NB4 (cell line): ENCODE measurements at regions not wholly inside any gene's neighbourhood (a gene's known extent, or its start where the extent isn't known, plus 50 kb on each side); places are given as distances from the start of the nearest gene placed in this dataset.

ENCODE experiments used
- DNase-seq: peaks from one replicate; pipeline ENCODE4 v3.0.0; 2010; ENCODE audit warnings: low read depth
- H3K4me3 ChIP-seq: one replicate; pipeline ENCODE4 v1.5.1; 2011; ENCODE audit warnings: mild to moderate bottlenecking, low read depth, low read length, moderate library complexity
- CTCF ChIP-seq: IDR thresholded peaks from one replicate; pipeline ENCODE4 v1.5.1; 2012; ENCODE audit warnings: low read depth, low read length
- MYC ChIP-seq: IDR thresholded peaks from 2 replicates; pipeline ENCODE4 v1.6.1; 2011; ENCODE audit warnings: low read depth, low read length
- POLR2A ChIP-seq: IDR thresholded peaks from 2 replicates; pipeline ENCODE4 v1.6.1; 2011; ENCODE audit warnings: mild to moderate bottlenecking; ENCODE audit not compliant: insufficient read length; ENCODE audit errors: extremely low read depth
- TF ChIP-seq, protein P1 (sequence below): IDR thresholded peaks from 2 replicates; pipeline ENCODE4 v1.6.1; 2011; ENCODE audit warnings: low read depth, low read length

DNA sequence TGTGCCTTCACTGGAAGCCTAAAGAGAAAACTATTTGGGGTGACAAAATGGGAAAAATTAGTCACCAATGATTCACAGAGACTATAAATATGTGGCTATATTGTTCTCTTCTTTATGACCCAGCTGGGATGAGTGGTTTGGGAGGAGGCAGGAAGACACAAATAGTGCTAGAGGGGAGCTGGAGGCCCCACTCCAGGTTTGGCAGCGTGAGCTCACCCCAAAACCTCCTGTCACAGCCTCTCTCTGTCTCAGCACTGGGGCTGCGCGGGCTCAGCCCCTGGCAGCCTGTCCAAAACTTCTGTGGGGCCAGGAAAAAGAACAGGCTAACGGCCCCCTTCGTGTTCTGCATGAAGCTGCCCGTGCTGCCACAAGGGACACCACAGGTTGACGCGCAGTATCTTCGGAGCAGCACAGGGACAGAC is 73.2 kb upstream of the LCLAT1 start:
- TF ChIP-seq CTCF (no peak), MYC (no peak), POLR2A (no peak)
- TF ChIP-seq, protein P1, sequence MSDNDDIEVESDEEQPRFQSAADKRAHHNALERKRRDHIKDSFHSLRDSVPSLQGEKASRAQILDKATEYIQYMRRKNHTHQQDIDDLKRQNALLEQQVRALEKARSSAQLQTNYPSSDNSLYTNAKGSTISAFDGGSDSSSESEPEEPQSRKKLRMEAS: no peak
- H3K4me3 ChIP-seq: no peak overlapping the region
- no peak for DNase-seq

- DNase-seq: no peak
- TF ChIP-seq, protein P1: no peak
- TF ChIP-seq MYC: no peak
- TF ChIP-seq CTCF: no peak
- TF ChIP-seq POLR2A: no peak
- H3K4me3 ChIP-seq: no peak overlapping the region
Observed at GRCh38 chr2:30374380-30374779, 72.7 kb upstream of the LCLAT1 start.

DNA sequence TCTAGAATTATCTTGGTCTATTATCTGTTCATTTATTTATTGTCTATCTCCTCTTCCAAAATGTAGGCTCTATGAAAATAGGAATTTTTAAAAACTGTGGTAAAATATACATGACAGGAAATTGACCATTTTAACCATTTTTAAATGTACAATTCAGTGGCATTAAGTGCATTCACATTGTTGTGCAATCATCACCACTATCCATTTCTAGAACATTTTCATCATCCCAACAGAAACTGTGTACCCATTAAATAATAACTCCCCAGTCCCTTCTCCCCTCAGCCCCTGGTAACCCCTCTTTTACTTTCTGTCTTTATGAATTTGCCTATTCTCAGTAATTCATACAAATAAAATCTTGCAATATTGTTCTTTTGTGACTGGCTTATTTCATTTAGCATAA is 71.1 kb upstream of the LCLAT1 start:
- no peak for DNase-seq
- TF ChIP-seq MYC (no peak), POLR2A (no peak), CTCF (no peak)
- TF ChIP-seq, protein P1: no peak

DNA sequence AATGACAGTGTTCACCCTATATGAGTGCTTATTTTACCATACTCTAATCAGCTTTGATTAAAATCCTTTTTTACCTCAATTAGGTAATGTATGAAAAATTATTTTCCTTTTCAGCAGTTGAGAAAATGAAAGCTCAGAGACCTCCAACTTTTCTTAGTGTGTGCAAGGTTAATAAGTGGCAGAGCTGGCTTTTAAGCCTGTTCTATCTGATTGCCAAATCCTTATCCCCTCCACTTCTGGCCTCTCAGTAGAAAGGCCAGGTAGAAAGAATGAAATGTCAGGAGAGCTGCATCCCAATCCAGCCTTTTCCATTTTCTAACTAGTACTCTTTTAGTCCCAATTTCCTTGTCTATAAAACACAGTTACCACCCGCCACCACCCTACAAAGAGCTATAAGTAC is 67.6 kb upstream of the LCLAT1 start:
- no peak overlapping the region for H3K4me3 ChIP-seq
- TF ChIP-seq, protein P1: no peak
- TF ChIP-seq CTCF: no peak
- no peak for DNase-seq

More for the DNA sequence above, 71.1 kb upstream of the LCLAT1 start:
- H3K4me3 ChIP-seq: no peak overlapping the region

DNA sequence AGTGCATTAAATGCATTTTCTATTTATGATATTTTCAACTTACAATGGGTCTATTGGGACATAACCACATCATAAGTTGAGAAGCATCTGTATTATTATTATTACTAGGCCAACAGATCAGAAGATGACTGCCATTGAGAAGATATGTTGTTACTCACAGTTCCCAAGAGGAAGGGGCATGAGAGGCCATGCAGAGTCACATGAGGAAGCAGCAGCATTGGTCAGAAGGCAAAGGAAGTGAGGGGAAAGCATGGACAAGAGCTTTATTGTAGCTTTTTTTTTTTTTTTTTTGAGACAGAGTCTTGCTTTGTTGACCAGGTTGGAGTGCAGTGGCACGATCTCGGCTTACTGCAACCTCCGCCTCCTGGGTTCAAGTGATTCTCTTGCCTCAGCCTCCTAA is 66.2 kb upstream of the LCLAT1 start:
- no peak for DNase-seq
- TF ChIP-seq, protein P1: no peak
- TF ChIP-seq MYC (no peak), CTCF (no peak), POLR2A (no peak)
- no peak overlapping the region for H3K4me3 ChIP-seq
